Natural killer cell (primary cell): ENCODE measurements at regions not wholly inside any gene's neighbourhood (a gene's known extent, or its start where the extent isn't known, plus 50 kb on each side); places are given as distances from the start of the nearest gene placed in this dataset.
A peak's percentile ranks its signal among the peaks of the same experiment; 100 is the strongest.

ENCODE experiments used
- ATAC-seq, 3 donors: fragments of 150-1000 bp in 2 of 3; fragments of 200-7000 bp in 1 of 3; cut with Tn5 transposase; 1 replicate in 1 of 3; 2 replicates in 2 of 3; pipeline ENCODE4 v1.10.0; 2021; ENCODE audit warnings: mild to moderate bottlenecking in 2 of 3, moderate library complexity in 2 of 3
- DNase-seq, 2 donors: peaks; one replicate each; pipeline versions ENCODE4 v3.0.0 to v3.0.0-alpha.2; 2013 to 2021; ENCODE audit warnings: mixed read lengths in 1 of 2
- H3K27ac ChIP-seq: one replicate; pipeline ENCODE4 v1.5.1; 2013; ENCODE audit warnings: mild to moderate bottlenecking, low read length
- H3K27me3 ChIP-seq: one replicate; pipeline ENCODE4 v1.6.1; 2013; ENCODE audit warnings: low read length; ENCODE audit not compliant: control insufficient read depth, insufficient read depth
- H3K36me3 ChIP-seq: one replicate; pipeline ENCODE4 v1.6.1; 2013; ENCODE audit warnings: low read length; ENCODE audit not compliant: control insufficient read depth, insufficient read depth
- H3K4me1 ChIP-seq: one replicate; pipeline ENCODE4 v1.6.1; 2013; ENCODE audit warnings: low read length; ENCODE audit not compliant: control insufficient read depth, insufficient read depth
- H3K4me3 ChIP-seq: one replicate; pipeline ENCODE4 v1.5.1; 2013; ENCODE audit warnings: low read length
- H3K9me3 ChIP-seq: one replicate; pipeline ENCODE4 v1.6.1; 2013; ENCODE audit warnings: low read length; ENCODE audit not compliant: control insufficient read depth, insufficient read depth
- H3K27ac Mint-ChIP-seq, 2 donors: one replicate each; pipeline ENCODE4 v1.8.0; 2022; ENCODE audit warnings: mild to moderate bottlenecking in 2 of 2, mixed read lengths in 2 of 2, moderate library complexity in 1 of 2
- H3K27me3 Mint-ChIP-seq, 2 donors: one replicate each; pipeline ENCODE4 v1.8.0; 2022; ENCODE audit warnings: low read depth in 2 of 2, mixed read lengths in 2 of 2
- H3K36me3 Mint-ChIP-seq: one replicate; pipeline ENCODE4 v1.8.0; 2022; ENCODE audit warnings: mixed read lengths
- H3K4me1 Mint-ChIP-seq, 2 donors: one replicate each; pipeline ENCODE4 v1.8.0; 2022; ENCODE audit warnings: mixed read lengths in 2 of 2
- H3K4me3 Mint-ChIP-seq: one replicate; pipeline ENCODE4 v1.8.0; 2022; ENCODE audit warnings: mild to moderate bottlenecking, moderate library complexity, mixed read lengths
- H3K9me3 Mint-ChIP-seq, 2 donors: one replicate each; pipeline ENCODE4 v1.8.0; 2022; ENCODE audit warnings: mixed read lengths in 2 of 2
- WGBS: methylation state at CpG from one replicate; pipeline ENCODE4 v1.1.7; 2013; ENCODE audit warnings: missing lambda C conversion rate; ENCODE audit not compliant: insufficient coverage; 5-methylcytosine and 5-hydroxymethylcytosine counted together
- intact Hi-C: fragments of 100-400 bp; cut with micrococcal nuclease; formaldehyde crosslinking; loops from one replicate; pipeline ENCODE4 v1.14.2; 2022
- TF ChIP-seq, protein P1 (sequence below): fragments of 200-600 bp; IDR thresholded peaks from one replicate; pipeline ENCODE4 v1.8.0; 2022; ENCODE audit warnings: antibody characterized with exemption

DNA sequence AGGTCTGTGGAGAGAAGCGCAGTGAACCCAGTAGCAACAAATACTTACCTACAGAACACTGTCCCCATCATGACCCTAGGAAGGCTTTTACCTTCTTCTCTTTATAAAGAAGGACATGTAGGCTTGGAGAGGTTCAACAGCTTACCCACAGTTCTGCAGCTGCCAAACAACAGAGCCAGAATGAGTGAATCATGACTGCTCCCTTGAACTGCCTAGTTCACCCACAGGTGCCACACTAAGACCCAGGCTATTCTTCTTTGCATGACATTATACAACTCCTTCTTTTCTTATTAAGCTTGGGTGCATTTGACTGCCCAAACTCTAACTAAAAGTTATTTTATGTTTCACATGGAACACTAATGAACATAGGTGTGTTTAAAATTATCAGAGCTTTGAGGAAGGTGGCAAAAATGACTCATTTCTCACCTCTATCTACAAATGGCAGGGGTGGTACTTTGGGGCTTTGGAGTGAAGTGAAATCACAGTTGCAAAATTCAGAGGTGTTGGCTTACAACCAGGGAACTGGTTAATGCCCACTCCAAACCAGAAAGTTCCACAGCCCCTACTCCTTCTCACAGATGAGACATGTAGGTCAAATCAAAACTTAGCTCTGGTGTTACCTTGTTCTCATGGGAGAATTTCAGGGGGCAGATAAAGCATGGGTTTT is 201.6 kb downstream of the SEMA6A start:
- Histone ChIP-seq H3K9me3 (no peaks in the 10 kb centered on the region), H3K36me3 (no peaks in the 10 kb centered on the region), H3K27ac (no peak overlapping the region), H3K4me3 (no peak overlapping the region), H3K4me1 (no peaks in the 10 kb centered on the region), H3K27me3 (no peaks in the 10 kb centered on the region)
- ATAC-seq (peak in 2 of 3 donors; percentile 56 to 74), DNase-seq (no peak)
- TF ChIP-seq, protein P1, sequence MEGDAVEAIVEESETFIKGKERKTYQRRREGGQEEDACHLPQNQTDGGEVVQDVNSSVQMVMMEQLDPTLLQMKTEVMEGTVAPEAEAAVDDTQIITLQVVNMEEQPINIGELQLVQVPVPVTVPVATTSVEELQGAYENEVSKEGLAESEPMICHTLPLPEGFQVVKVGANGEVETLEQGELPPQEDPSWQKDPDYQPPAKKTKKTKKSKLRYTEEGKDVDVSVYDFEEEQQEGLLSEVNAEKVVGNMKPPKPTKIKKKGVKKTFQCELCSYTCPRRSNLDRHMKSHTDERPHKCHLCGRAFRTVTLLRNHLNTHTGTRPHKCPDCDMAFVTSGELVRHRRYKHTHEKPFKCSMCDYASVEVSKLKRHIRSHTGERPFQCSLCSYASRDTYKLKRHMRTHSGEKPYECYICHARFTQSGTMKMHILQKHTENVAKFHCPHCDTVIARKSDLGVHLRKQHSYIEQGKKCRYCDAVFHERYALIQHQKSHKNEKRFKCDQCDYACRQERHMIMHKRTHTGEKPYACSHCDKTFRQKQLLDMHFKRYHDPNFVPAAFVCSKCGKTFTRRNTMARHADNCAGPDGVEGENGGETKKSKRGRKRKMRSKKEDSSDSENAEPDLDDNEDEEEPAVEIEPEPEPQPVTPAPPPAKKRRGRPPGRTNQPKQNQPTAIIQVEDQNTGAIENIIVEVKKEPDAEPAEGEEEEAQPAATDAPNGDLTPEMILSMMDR, result no peak
- Mint-ChIP-seq H3K36me3 (no peaks in the 10 kb centered on the region), H3K4me1 (peaks cover 20 to 35% of the 10 kb centered on the region in 2 donors), H3K9me3 (no peaks in the 10 kb centered on the region), H3K27ac (peak overlapping the region in 1 of 2 donors; percentile 48), H3K4me3 (no peak overlapping the region), H3K27me3 (no peaks in the 10 kb centered on the region)
- 100% methylated on average over 1 of the region's 1 CpG for WGBS
- intact Hi-C loops, result no loop called here

GRCh38 chr5:116371935-116372334 is 202.7 kb downstream of the SEMA6A start:
- H3K27ac Mint-ChIP-seq, result peak overlapping the region in 1 of 2 donors; percentile 12
- H3K4me1 Mint-ChIP-seq, result peaks cover 20 to 33% of the 10 kb centered on the region in 2 donors
- no peaks in the 10 kb centered on the region for H3K9me3 Mint-ChIP-seq
- Histone ChIP-seq H3K4me3 (no peak overlapping the region), H3K4me1 (no peaks in the 10 kb centered on the region), H3K27me3 (no peaks in the 10 kb centered on the region), H3K9me3 (no peaks in the 10 kb centered on the region), H3K36me3 (no peaks in the 10 kb centered on the region), H3K27ac (no peak overlapping the region)
- no peak overlapping the region for H3K4me3 Mint-ChIP-seq
- intact Hi-C loops, result no loop called here
- H3K27me3 Mint-ChIP-seq, result no peaks in the 10 kb centered on the region
- TF ChIP-seq, protein P1, result no peak
- ATAC-seq, result no peak
- no peaks in the 10 kb centered on the region for H3K36me3 Mint-ChIP-seq
- no peak for DNase-seq

- 77% methylated on average over 2 of the region's 2 CpGs for WGBS
- Mint-ChIP-seq H3K4me1 (peaks cover 20 to 33% of the 10 kb centered on the region in 2 donors), H3K27ac (peak overlapping the region in 1 of 2 donors; percentile 12), H3K36me3 (no peaks in the 10 kb centered on the region), H3K27me3 (no peaks in the 10 kb centered on the region), H3K4me3 (no peak overlapping the region), H3K9me3 (no peaks in the 10 kb centered on the region)
- ATAC-seq, result no peak
- H3K4me1 ChIP-seq, result no peaks in the 10 kb centered on the region
- TF ChIP-seq, protein P1, result no peak
- H3K27me3 ChIP-seq, result no peaks in the 10 kb centered on the region
- no peak for DNase-seq
- no peaks in the 10 kb centered on the region for H3K36me3 ChIP-seq
- H3K9me3 ChIP-seq, result no peaks in the 10 kb centered on the region
- intact Hi-C loops, result no loop called here
- no peak overlapping the region for H3K4me3 ChIP-seq
- no peak overlapping the region for H3K27ac ChIP-seq
Observed at GRCh38 chr5:116371431-116371830, 203.2 kb downstream of the SEMA6A start.

DNA sequence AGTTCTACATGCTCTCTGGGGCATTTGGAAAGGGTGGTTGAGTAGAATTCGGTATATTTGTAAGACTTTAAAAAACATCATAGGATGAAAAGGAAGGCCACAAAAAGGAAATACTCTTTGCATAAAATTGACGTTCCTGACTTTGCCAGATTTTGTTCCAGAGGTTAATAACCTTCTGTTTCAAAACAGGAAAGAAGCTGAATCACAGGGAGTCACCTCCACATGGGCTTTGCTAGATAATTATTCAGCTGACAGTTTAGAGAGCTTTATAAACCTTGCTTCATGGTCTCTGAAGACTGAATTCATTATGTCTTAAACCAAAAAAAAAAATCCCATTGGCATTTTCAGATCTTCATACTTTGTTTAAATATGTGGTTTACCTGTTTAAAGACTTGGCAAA is 203.7 kb downstream of the SEMA6A start:
- peak overlapping the region in 1 of 2 donors; percentile 9 for H3K27ac Mint-ChIP-seq
- H3K27me3 ChIP-seq, result no peaks in the 10 kb centered on the region
- TF ChIP-seq, protein P1, result no peak
- no peaks in the 10 kb centered on the region for H3K9me3 Mint-ChIP-seq
- H3K27ac ChIP-seq, result no peak overlapping the region
- DNase-seq, result no peak
- ATAC-seq, result no peak
- no peak overlapping the region for H3K4me3 ChIP-seq
- H3K9me3 ChIP-seq, result no peaks in the 10 kb centered on the region
- H3K4me1 Mint-ChIP-seq, result peaks cover 20 to 33% of the 10 kb centered on the region in 2 donors
- H3K36me3 ChIP-seq, result no peaks in the 10 kb centered on the region
- no peaks in the 10 kb centered on the region for H3K4me1 ChIP-seq
- intact Hi-C loops, result no loop called here
- no peaks in the 10 kb centered on the region for H3K27me3 Mint-ChIP-seq
- 51% methylated on average over 2 of the region's 2 CpGs for WGBS
- H3K4me3 Mint-ChIP-seq, result no peak overlapping the region
- H3K36me3 Mint-ChIP-seq, result peaks cover 1% of the 10 kb centered on the region
